ENCODE measurements at regions not wholly inside any gene's neighbourhood (a gene's known extent, or its start where the extent isn't known, plus 50 kb on each side); places are given as distances from the start of the nearest gene placed in this dataset.

- DNase-seq (ENCODE audit: low read depth in 6 of 9, low spot score in 9 of 9): peak in 1 of 9 donors; percentile 38
- no peaks in the 10 kb centered on the region for H3K4me1 ChIP-seq (ENCODE audit: control insufficient read depth in 2 of 2, insufficient read depth in 2 of 2, low read length in 2 of 2)
- no peaks in the 10 kb centered on the region for H3K36me3 ChIP-seq (ENCODE audit: control insufficient read depth in 2 of 2, insufficient read depth in 2 of 2, low read length in 1 of 2)
- H3K4me3 ChIP-seq (ENCODE audit: low read length in 2 of 2): no peak overlapping the region
- H3K9me3 ChIP-seq (ENCODE audit: control insufficient read depth in 2 of 2, insufficient read depth in 1 of 2, low read length in 1 of 2): no peaks in the 10 kb centered on the region
- no peak overlapping the region for H3K27ac ChIP-seq (ENCODE audit: low read depth in 1 of 2, low read length in 1 of 2)
- WGBS: 97% methylated on average over 3 of the region's 3 CpGs
- H3K27me3 ChIP-seq (ENCODE audit: control insufficient read depth in 2 of 2, insufficient read depth in 1 of 2, low read length in 1 of 2): no peaks in the 10 kb centered on the region
Measured at GRCh38 chr13:44174769-44175425, 198.7 kb upstream of the SERP2 start.

GRCh38 chr13:44176173-44176572, 197.5 kb upstream of the SERP2 start:
- H3K4me3 ChIP-seq (ENCODE audit: low read length in 2 of 2): no peak overlapping the region
- H3K36me3 ChIP-seq (ENCODE audit: control insufficient read depth in 2 of 2, insufficient read depth in 2 of 2, low read length in 1 of 2): no peaks in the 10 kb centered on the region
- H3K9me3 ChIP-seq (ENCODE audit: control insufficient read depth in 2 of 2, insufficient read depth in 1 of 2, low read length in 1 of 2): no peaks in the 10 kb centered on the region
- H3K27me3 ChIP-seq (ENCODE audit: control insufficient read depth in 2 of 2, insufficient read depth in 1 of 2, low read length in 1 of 2): no peaks in the 10 kb centered on the region
- no peak for DNase-seq (ENCODE audit: low read depth in 6 of 9, low spot score in 9 of 9)
- H3K4me1 ChIP-seq (ENCODE audit: control insufficient read depth in 2 of 2, insufficient read depth in 2 of 2, low read length in 2 of 2): no peaks in the 10 kb centered on the region
- no peak overlapping the region for H3K27ac ChIP-seq (ENCODE audit: low read depth in 1 of 2, low read length in 1 of 2)
- no CpG with 5 or more reads among the region's 1 CpG for WGBS

DNA sequence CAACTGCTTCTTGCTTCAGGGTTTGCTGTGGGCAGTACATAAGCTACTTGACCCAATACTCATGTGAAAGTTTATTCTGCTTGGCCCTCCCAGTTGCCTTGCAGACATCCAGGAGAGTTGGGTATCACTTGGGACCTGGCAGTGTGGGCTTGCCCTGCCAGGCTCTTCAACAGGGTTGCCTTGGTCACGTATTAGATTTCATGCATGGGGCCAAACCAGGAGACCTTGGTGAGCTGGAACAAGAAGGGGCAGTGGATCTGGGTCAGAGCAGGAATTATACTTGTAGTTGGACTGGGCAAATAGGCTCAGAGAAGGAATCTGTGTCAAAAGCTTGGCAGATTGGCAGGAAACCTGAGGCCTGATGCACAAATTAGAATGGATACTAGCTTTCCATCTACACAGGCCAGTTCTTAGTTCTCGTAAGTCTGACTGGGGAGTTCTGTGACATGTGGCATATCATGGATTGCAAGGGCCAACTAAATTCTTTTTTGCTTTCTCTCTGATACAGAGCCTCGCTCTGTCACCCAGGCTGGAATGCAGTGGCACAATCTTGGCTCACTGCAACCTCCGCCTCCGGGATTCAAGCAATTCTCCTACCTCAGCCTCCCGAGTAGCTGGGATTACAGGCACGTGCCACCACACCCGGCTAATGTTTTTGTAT, 192.6 kb upstream of the SERP2 start:
- Histone ChIP-seq H3K27ac (ENCODE audit: low read depth in 1 of 2, low read length in 1 of 2) (no peak overlapping the region), H3K9me3 (ENCODE audit: control insufficient read depth in 2 of 2, insufficient read depth in 1 of 2, low read length in 1 of 2) (no peaks in the 10 kb centered on the region), H3K36me3 (ENCODE audit: control insufficient read depth in 2 of 2, insufficient read depth in 2 of 2, low read length in 1 of 2) (no peaks in the 10 kb centered on the region), H3K4me3 (ENCODE audit: low read length in 2 of 2) (no peak overlapping the region), H3K4me1 (ENCODE audit: control insufficient read depth in 2 of 2, insufficient read depth in 2 of 2, low read length in 2 of 2) (no peaks in the 10 kb centered on the region), H3K27me3 (ENCODE audit: control insufficient read depth in 2 of 2, insufficient read depth in 1 of 2, low read length in 1 of 2) (no peaks in the 10 kb centered on the region)
- no peak for DNase-seq (ENCODE audit: low read depth in 6 of 9, low spot score in 9 of 9)
- WGBS: 95% methylated on average over 8 of the region's 8 CpGs

- no peak overlapping the region for H3K27ac ChIP-seq (ENCODE audit: low read depth in 1 of 2, low read length in 1 of 2)
- no peak overlapping the region for H3K4me3 ChIP-seq (ENCODE audit: low read length in 2 of 2)
- no peaks in the 10 kb centered on the region for H3K36me3 ChIP-seq (ENCODE audit: control insufficient read depth in 2 of 2, insufficient read depth in 2 of 2, low read length in 1 of 2)
- H3K4me1 ChIP-seq (ENCODE audit: control insufficient read depth in 2 of 2, insufficient read depth in 2 of 2, low read length in 2 of 2): no peaks in the 10 kb centered on the region
- H3K9me3 ChIP-seq (ENCODE audit: control insufficient read depth in 2 of 2, insufficient read depth in 1 of 2, low read length in 1 of 2): no peaks in the 10 kb centered on the region
- no peaks in the 10 kb centered on the region for H3K27me3 ChIP-seq (ENCODE audit: control insufficient read depth in 2 of 2, insufficient read depth in 1 of 2, low read length in 1 of 2)
- no peak for DNase-seq (ENCODE audit: low read depth in 6 of 9, low spot score in 9 of 9)
- 97% methylated on average over 2 of the region's 2 CpGs for WGBS
Measured at GRCh38 chr13:44181931-44182330, 191.7 kb upstream of the SERP2 start.

DNA sequence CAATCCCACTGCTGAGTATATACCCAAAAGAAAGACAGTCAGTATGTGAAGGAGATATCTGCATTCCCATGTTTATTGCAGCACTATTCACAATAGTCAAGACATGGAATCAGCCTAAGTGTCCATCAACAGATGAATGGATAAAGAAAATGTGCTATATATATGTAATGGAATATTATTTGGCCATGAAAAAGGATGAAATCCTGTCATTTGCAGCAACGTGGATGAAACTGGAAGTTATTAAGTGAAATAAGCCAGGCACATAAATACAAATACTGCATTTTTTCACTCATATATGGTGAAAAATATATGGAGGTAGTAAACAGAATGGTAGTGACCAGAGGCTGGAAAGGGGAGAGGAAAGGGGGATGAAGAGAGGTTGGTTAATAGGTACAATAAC, 188.9 kb upstream of the SERP2 start:
- Histone ChIP-seq H3K27me3 (ENCODE audit: control insufficient read depth in 2 of 2, insufficient read depth in 1 of 2, low read length in 1 of 2) (no peaks in the 10 kb centered on the region), H3K4me1 (ENCODE audit: control insufficient read depth in 2 of 2, insufficient read depth in 2 of 2, low read length in 2 of 2) (no peaks in the 10 kb centered on the region), H3K4me3 (ENCODE audit: low read length in 2 of 2) (no peak overlapping the region), H3K36me3 (ENCODE audit: control insufficient read depth in 2 of 2, insufficient read depth in 2 of 2, low read length in 1 of 2) (no peaks in the 10 kb centered on the region), H3K9me3 (ENCODE audit: control insufficient read depth in 2 of 2, insufficient read depth in 1 of 2, low read length in 1 of 2) (no peaks in the 10 kb centered on the region), H3K27ac (ENCODE audit: low read depth in 1 of 2, low read length in 1 of 2) (no peak overlapping the region)
- no peak for DNase-seq (ENCODE audit: low read depth in 6 of 9, low spot score in 9 of 9)
- 68% methylated on average over 1 of the region's 1 CpG for WGBS

GRCh38 chr13:44188257-44188656, 185.4 kb upstream of the SERP2 start:
- Histone ChIP-seq H3K27ac (ENCODE audit: low read depth in 1 of 2, low read length in 1 of 2) (no peak overlapping the region), H3K36me3 (ENCODE audit: control insufficient read depth in 2 of 2, insufficient read depth in 2 of 2, low read length in 1 of 2) (no peaks in the 10 kb centered on the region), H3K27me3 (ENCODE audit: control insufficient read depth in 2 of 2, insufficient read depth in 1 of 2, low read length in 1 of 2) (no peaks in the 10 kb centered on the region), H3K4me3 (ENCODE audit: low read length in 2 of 2) (no peak overlapping the region), H3K9me3 (ENCODE audit: control insufficient read depth in 2 of 2, insufficient read depth in 1 of 2, low read length in 1 of 2) (no peaks in the 10 kb centered on the region), H3K4me1 (ENCODE audit: control insufficient read depth in 2 of 2, insufficient read depth in 2 of 2, low read length in 2 of 2) (peaks cover 0 to 7% of the 10 kb centered on the region in 2 donors)
- DNase-seq (ENCODE audit: low read depth in 6 of 9, low spot score in 9 of 9): no peak
- WGBS: 91% methylated on average over 2 of the region's 2 CpGs

DNA sequence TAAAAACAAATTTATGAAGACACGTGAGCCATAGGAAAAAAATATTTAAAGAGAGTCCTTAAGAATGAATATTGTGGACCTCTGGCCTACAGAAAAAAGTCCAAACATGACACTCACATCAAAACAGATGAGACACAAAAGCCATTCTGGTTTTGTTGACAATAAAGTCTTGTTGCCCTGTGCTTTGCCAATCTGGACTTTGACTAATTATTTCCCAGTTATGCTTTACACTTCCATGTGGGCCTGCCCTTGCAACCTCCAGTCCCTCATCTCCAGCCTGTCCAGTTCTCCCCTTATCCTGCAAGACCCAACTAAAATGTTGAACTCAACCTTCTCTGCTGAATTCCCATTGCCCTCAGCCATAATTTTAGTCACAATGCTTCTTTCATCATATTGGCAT, 184.5 kb upstream of the SERP2 start:
- H3K4me1 ChIP-seq (ENCODE audit: control insufficient read depth in 2 of 2, insufficient read depth in 2 of 2, low read length in 2 of 2): peaks cover 2 to 7% of the 10 kb centered on the region in 2 donors
- WGBS: 95% methylated on average over 1 of the region's 1 CpG
- no peak overlapping the region for H3K27ac ChIP-seq (ENCODE audit: low read depth in 1 of 2, low read length in 1 of 2)

DNA sequence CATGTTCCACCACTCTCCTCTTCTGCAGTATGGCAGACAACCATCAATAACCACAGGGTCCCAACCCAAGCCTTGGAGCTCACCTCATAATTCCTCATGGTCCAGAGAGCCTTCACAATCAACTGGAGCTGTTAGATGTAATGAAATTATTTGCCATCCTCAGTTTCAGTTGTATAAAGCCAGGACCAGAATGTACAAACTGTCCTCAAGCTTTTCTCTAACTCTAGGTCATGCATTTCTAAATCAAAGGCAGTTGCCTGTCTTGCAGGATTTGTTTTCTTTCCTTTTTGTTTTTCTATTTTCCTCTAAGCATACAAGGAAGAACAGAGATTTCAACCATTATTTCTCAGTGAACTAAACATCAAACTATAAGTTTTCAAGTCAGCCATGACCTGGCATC, 182.5 kb upstream of the SERP2 start:
- Histone ChIP-seq H3K27ac (ENCODE audit: low read depth in 1 of 2, low read length in 1 of 2) (no peak overlapping the region), H3K9me3 (ENCODE audit: control insufficient read depth in 2 of 2, insufficient read depth in 1 of 2, low read length in 1 of 2) (no peaks in the 10 kb centered on the region), H3K27me3 (ENCODE audit: control insufficient read depth in 2 of 2, insufficient read depth in 1 of 2, low read length in 1 of 2) (no peaks in the 10 kb centered on the region), H3K36me3 (ENCODE audit: control insufficient read depth in 2 of 2, insufficient read depth in 2 of 2, low read length in 1 of 2) (no peaks in the 10 kb centered on the region), H3K4me1 (ENCODE audit: control insufficient read depth in 2 of 2, insufficient read depth in 2 of 2, low read length in 2 of 2) (peaks cover 6 to 16% of the 10 kb centered on the region in 2 donors), H3K4me3 (ENCODE audit: low read length in 2 of 2) (no peak overlapping the region)
- DNase-seq (ENCODE audit: low read depth in 6 of 9, low spot score in 9 of 9): no peak

More for the DNA sequence above, 184.5 kb upstream of the SERP2 start:
- H3K27me3 ChIP-seq (ENCODE audit: control insufficient read depth in 2 of 2, insufficient read depth in 1 of 2, low read length in 1 of 2): no peaks in the 10 kb centered on the region
- H3K9me3 ChIP-seq (ENCODE audit: control insufficient read depth in 2 of 2, insufficient read depth in 1 of 2, low read length in 1 of 2): no peaks in the 10 kb centered on the region
- DNase-seq (ENCODE audit: low read depth in 6 of 9, low spot score in 9 of 9): no peak
- H3K36me3 ChIP-seq (ENCODE audit: control insufficient read depth in 2 of 2, insufficient read depth in 2 of 2, low read length in 1 of 2): no peaks in the 10 kb centered on the region
- H3K4me3 ChIP-seq (ENCODE audit: low read length in 2 of 2): no peak overlapping the region

DNA sequence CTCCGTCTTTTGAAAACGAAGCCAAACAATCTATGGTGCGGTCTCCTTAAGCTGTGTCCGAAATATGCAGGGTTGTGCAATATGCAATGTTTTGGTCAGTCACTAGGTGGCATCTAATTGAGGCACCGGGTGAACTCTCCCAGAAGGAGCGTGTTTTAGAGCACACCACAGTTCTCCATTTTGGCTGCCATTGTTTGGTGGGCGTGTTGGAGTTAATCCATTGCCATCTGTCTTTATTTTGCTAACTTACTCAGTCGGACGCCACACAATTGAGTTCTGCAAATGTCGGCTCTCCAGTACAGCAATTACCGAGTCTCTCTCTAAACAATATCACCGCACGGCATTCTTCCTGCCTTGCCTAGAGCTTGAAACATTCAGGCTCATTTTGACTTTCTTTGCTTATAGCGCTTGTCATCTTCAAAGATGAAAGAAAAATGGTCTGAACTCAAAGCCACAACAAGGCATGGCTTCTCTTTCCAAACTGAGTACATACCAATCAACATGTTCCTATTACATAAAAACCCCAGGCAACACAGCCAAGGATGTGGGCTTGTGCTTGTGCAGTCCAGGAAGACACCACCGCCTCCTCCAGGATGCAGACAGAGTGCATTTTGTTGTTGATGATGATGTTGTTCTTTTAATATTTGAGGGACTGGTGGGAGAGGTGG, 182.0 kb upstream of the SERP2 start:
- peak in 5 of 9 donors; percentile 24 to 63 (median 35) for DNase-seq (ENCODE audit: low read depth in 6 of 9, low spot score in 9 of 9)
- no peak overlapping the region for H3K4me3 ChIP-seq (ENCODE audit: low read length in 2 of 2)
- no peaks in the 10 kb centered on the region for H3K36me3 ChIP-seq (ENCODE audit: control insufficient read depth in 2 of 2, insufficient read depth in 2 of 2, low read length in 1 of 2)
- no peaks in the 10 kb centered on the region for H3K27me3 ChIP-seq (ENCODE audit: control insufficient read depth in 2 of 2, insufficient read depth in 1 of 2, low read length in 1 of 2)
- H3K27ac ChIP-seq (ENCODE audit: low read depth in 1 of 2, low read length in 1 of 2): no peak overlapping the region
- peaks cover 10 to 22% of the 10 kb centered on the region in 2 donors for H3K4me1 ChIP-seq (ENCODE audit: control insufficient read depth in 2 of 2, insufficient read depth in 2 of 2, low read length in 2 of 2)
- WGBS: 82% methylated on average over 15 of the region's 15 CpGs
- H3K9me3 ChIP-seq (ENCODE audit: control insufficient read depth in 2 of 2, insufficient read depth in 1 of 2, low read length in 1 of 2): no peaks in the 10 kb centered on the region
